ENCODE measurements at regions not wholly inside any gene's neighbourhood (a gene's known extent, or its start where the extent isn't known, plus 50 kb on each side); places are given as distances from the start of the nearest gene placed in this dataset.

DNA sequence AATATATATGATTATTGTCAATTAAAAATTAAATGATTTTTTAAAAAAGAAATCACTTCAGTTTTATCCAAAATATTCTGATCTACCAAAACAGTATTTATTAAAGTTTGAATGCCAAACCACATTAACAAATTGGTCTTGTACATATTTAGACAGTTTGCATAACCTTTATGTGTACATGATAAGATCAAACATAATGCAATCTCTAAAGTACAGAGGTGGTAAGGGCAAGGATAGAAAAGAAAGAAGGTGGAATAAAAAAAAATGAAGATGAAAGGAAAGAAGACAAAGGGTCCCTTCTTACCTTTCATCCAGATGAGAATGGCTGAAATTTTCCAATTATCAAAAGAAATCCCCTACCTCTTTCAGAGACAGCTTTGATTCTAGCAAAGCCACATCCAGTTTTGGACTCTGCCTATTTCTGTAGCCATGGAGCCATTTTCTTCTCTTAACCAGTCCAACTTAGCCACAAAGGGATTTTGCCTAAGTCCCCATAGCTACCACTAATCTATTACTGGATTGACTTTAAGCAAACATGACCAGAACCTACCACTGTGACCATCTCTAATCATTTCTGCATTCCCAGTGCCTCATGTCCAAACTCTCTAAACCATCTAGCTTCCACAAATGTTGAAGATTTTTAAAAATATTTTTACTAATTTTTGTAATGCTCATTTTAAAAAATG lies 133.3 kb upstream of the TRPM3 start:
- DNase-seq (ENCODE audit: low read depth): no peak
- TF ChIP-seq, protein P1, sequence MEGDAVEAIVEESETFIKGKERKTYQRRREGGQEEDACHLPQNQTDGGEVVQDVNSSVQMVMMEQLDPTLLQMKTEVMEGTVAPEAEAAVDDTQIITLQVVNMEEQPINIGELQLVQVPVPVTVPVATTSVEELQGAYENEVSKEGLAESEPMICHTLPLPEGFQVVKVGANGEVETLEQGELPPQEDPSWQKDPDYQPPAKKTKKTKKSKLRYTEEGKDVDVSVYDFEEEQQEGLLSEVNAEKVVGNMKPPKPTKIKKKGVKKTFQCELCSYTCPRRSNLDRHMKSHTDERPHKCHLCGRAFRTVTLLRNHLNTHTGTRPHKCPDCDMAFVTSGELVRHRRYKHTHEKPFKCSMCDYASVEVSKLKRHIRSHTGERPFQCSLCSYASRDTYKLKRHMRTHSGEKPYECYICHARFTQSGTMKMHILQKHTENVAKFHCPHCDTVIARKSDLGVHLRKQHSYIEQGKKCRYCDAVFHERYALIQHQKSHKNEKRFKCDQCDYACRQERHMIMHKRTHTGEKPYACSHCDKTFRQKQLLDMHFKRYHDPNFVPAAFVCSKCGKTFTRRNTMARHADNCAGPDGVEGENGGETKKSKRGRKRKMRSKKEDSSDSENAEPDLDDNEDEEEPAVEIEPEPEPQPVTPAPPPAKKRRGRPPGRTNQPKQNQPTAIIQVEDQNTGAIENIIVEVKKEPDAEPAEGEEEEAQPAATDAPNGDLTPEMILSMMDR (IDR thresholded peaks at IDR 0.05; ENCODE audit: low read length, missing control alignments): no peak
- no peak overlapping the region for H3K4me3 ChIP-seq (replicated peaks; ENCODE audit: low read depth, low read length)

GRCh38 chr9:71253011-71253410 lies 131.6 kb upstream of the TRPM3 start:
- no peak for DNase-seq (ENCODE audit: low read depth)
- H3K4me3 ChIP-seq (replicated peaks; ENCODE audit: low read depth, low read length): no peak overlapping the region
- TF ChIP-seq, protein P1 (IDR thresholded peaks at IDR 0.05; ENCODE audit: low read length, missing control alignments): no peak

DNA sequence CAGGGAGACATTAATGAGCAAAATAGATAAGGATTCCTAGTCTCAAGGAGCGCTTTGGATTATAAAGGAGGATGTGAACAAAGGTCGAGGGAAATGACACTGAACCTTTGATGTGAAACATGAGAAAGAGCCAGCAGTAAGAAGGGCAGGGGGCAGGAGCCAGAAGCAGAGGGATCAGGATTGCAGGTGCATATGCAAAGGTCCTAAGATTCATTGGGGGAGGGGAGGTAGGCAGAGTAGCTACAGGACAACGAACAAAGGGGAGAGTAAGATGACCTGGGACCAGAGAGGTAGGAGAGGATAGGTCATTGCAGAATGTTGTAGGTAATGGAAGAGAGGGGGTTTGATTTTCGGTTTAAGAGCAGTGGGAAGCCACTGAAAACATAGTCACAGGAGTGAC lies 129.2 kb upstream of the TRPM3 start:
- TF ChIP-seq, protein P1 (IDR thresholded peaks at IDR 0.05; ENCODE audit: low read length, missing control alignments): no peak
- DNase-seq (ENCODE audit: low read depth): no peak
- no peak overlapping the region for H3K4me3 ChIP-seq (replicated peaks; ENCODE audit: low read depth, low read length)

DNA sequence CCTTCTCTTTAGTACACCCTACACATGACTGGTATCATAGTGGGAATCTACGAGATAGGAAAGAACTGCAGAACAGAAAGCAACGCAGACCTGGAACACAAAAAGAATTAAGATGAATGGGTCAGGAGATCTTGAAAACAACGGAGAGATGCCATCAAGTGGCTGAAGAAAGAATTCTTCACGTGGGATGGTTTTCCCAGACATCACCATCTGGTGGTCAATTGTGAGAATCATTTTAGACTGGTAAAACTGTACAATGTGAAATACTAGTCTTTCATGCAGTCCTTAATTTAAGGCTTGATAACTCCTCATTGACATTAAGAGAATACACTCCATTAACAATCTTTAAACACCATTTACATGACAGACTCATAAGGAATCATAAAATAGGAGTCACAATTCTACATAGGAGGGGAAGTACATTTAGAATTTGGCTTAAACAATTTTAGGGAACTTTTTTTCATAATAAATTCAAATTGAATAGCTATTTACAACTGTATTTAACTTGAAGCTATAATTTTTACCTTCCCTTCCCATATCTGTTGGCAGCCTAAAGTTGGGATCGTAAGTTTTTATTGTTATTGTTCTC lies 128.4 kb upstream of the TRPM3 start:
- DNase-seq (ENCODE audit: low read depth): peak; percentile 85
- H3K4me3 ChIP-seq (replicated peaks; ENCODE audit: low read depth, low read length): no peak overlapping the region

DNA sequence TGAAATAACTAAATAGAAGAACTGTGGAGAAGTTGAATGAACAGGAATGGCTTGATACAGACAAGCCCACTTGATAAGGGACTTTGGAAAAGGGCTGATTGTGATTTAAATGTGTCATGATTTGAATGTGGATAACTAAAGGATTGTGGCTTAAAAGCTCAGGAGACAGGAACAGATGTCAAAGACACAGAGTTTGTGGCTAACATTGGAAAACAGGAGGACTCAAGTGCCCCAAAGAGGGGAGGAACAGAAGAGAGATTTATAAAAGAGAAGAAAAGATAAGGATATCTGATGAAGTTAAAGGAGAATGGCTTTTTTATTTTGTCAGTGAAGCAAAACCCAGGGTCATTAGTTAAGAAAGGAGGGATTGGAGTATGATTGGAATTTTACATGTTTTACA lies 124.2 kb upstream of the TRPM3 start:
- DNase-seq (ENCODE audit: low read depth): no peak
- TF ChIP-seq, protein P1 (IDR thresholded peaks at IDR 0.05; ENCODE audit: low read length, missing control alignments): no peak

More for the DNA sequence above, 128.4 kb upstream of the TRPM3 start:
- TF ChIP-seq, protein P1 (IDR thresholded peaks at IDR 0.05; ENCODE audit: low read length, missing control alignments): peak; percentile 95

GRCh38 chr9:71243951-71244350 lies 122.5 kb upstream of the TRPM3 start:
- TF ChIP-seq, protein P1 (IDR thresholded peaks at IDR 0.05; ENCODE audit: low read length, missing control alignments): no peak
- no peak for DNase-seq (ENCODE audit: low read depth)
- no peak overlapping the region for H3K4me3 ChIP-seq (replicated peaks; ENCODE audit: low read depth, low read length)

More for the DNA sequence above, 124.2 kb upstream of the TRPM3 start:
- no peak overlapping the region for H3K4me3 ChIP-seq (replicated peaks; ENCODE audit: low read depth, low read length)

- TF ChIP-seq, protein P1 (IDR thresholded peaks at IDR 0.05; ENCODE audit: low read length, missing control alignments): no peak
- DNase-seq (ENCODE audit: low read depth): no peak
- H3K4me3 ChIP-seq (replicated peaks; ENCODE audit: low read depth, low read length): no peak overlapping the region
Measured at GRCh38 chr9:71242081-71242480, 120.7 kb upstream of the TRPM3 start.

Measured in fibroblast of pulmonary artery (primary cell).